ENCODE measurements at regions not wholly inside any gene's neighbourhood (a gene's known extent, or its start where the extent isn't known, plus 50 kb on each side); places are given as distances from the start of the nearest gene placed in this dataset.

- Histone ChIP-seq H3K9me3 (no peaks in the 10 kb centered on the region), H3K27ac (no peak overlapping the region), H3K36me3 (no peaks in the 10 kb centered on the region), H3K4me3 (replicated peaks in 1 of 3) (no peak overlapping the region), H3K4me1 (peaks cover 0 to 11% of the 10 kb centered on the region in 2 donors), H3K27me3 (no peaks in the 10 kb centered on the region)
- intact Hi-C loops (cut with DNase I): loop anchor here (10.0 kb wide), 1 partner anchor 118 kb away; no protein-coding TSS in a partner anchor
- WGBS, 2 donors: 55 to 68% methylated on average over 1 of the region's 1 CpG
- no peak for DNase-seq
- TF ChIP-seq POLR2A (IDR thresholded peaks at IDR 0.05): no peak
- TF ChIP-seq, protein P1, sequence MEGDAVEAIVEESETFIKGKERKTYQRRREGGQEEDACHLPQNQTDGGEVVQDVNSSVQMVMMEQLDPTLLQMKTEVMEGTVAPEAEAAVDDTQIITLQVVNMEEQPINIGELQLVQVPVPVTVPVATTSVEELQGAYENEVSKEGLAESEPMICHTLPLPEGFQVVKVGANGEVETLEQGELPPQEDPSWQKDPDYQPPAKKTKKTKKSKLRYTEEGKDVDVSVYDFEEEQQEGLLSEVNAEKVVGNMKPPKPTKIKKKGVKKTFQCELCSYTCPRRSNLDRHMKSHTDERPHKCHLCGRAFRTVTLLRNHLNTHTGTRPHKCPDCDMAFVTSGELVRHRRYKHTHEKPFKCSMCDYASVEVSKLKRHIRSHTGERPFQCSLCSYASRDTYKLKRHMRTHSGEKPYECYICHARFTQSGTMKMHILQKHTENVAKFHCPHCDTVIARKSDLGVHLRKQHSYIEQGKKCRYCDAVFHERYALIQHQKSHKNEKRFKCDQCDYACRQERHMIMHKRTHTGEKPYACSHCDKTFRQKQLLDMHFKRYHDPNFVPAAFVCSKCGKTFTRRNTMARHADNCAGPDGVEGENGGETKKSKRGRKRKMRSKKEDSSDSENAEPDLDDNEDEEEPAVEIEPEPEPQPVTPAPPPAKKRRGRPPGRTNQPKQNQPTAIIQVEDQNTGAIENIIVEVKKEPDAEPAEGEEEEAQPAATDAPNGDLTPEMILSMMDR (IDR thresholded peaks at IDR 0.05): no peak
Measured at GRCh38 chr7:114212721-114213429, 201.7 kb upstream of the FOXP2 start.

- Histone ChIP-seq H3K9me3 (no peaks in the 10 kb centered on the region), H3K4me3 (replicated peaks in 1 of 3) (no peak overlapping the region), H3K27me3 (no peaks in the 10 kb centered on the region), H3K27ac (no peak overlapping the region), H3K36me3 (no peaks in the 10 kb centered on the region), H3K4me1 (peaks cover 0 to 11% of the 10 kb centered on the region in 2 donors)
- WGBS, 2 donors: 70 to 90% methylated on average over 1 of the region's 1 CpG
- no peak for TF ChIP-seq POLR2A (IDR thresholded peaks at IDR 0.05)
- TF ChIP-seq, protein P1 (IDR thresholded peaks at IDR 0.05): no peak
- no peak for DNase-seq
- intact Hi-C loops (cut with DNase I): loop anchor here (10.0 kb wide), 1 partner anchor 115 kb away; no protein-coding TSS in a partner anchor
Measured at GRCh38 chr7:114209968-114210367, 204.6 kb upstream of the FOXP2 start.

DNA sequence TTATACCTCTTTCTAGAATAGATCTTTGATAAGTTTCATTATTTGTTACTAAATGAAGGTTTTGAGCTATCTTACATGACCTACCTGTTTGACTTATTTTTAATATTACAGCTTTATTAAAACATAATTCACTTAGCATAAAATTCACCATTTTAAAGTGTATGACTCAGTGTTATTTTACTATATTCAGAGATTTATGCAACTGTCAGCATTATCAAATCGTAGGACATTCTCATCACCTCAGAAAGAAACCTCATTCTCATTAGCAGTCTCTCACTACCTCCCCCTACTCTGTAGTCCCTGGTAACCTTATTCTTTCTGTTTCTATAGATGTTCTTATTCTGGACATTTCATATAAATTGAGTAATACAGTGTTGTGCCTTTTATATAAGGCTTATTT is 207.9 kb upstream of the FOXP2 start:
- Histone ChIP-seq H3K4me3 (replicated peaks in 1 of 3) (no peak overlapping the region), H3K27me3 (no peaks in the 10 kb centered on the region), H3K4me1 (no peaks in the 10 kb centered on the region), H3K27ac (no peak overlapping the region), H3K9me3 (no peaks in the 10 kb centered on the region), H3K36me3 (no peaks in the 10 kb centered on the region)
- no peak for DNase-seq
- TF ChIP-seq, protein P1 (IDR thresholded peaks at IDR 0.05): no peak
- TF ChIP-seq POLR2A (IDR thresholded peaks at IDR 0.05): no peak
- intact Hi-C loops (cut with DNase I): no loop called here
- WGBS, 2 donors: 86 to 89% methylated on average over 1 of the region's 1 CpG

DNA sequence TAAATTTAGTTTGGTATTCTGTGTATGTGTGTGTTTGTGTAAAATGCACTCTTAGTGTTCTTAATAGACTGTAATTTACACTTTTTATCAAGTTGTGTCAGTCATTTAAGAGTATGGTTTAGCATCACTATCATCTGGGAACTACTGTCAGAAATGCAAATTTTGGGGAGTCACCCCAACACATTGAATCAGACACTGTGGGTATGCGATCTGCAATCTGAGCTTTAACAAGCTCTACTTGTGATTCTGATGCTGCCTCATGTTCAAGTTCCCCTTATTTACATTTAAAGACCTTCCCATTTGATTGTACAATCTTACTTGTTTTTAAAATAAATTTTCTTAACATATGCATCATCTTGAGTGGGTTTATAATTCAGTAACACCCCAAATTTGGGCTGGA is 218.1 kb upstream of the FOXP2 start:
- no peak overlapping the region for H3K4me3 ChIP-seq (replicated peaks in 1 of 3)
- no peaks in the 10 kb centered on the region for H3K27me3 ChIP-seq
- H3K27ac ChIP-seq: no peak overlapping the region
- TF ChIP-seq, protein P1 (IDR thresholded peaks at IDR 0.05): no peak
- no peak for TF ChIP-seq POLR2A (IDR thresholded peaks at IDR 0.05)
- WGBS, 2 donors: 98 to 100% methylated on average over 1 of the region's 1 CpG
- no peaks in the 10 kb centered on the region for H3K9me3 ChIP-seq
- intact Hi-C loops (cut with DNase I): no loop called here
- H3K36me3 ChIP-seq: no peaks in the 10 kb centered on the region
- no peak for DNase-seq
- no peaks in the 10 kb centered on the region for H3K4me1 ChIP-seq

GRCh38 chr7:114190387-114190786 is 224.2 kb upstream of the FOXP2 start:
- TF ChIP-seq, protein P1 (IDR thresholded peaks at IDR 0.05): no peak
- TF ChIP-seq POLR2A (IDR thresholded peaks at IDR 0.05): no peak
- Histone ChIP-seq H3K4me3 (replicated peaks in 1 of 3) (no peak overlapping the region), H3K4me1 (no peaks in the 10 kb centered on the region), H3K36me3 (no peaks in the 10 kb centered on the region), H3K9me3 (no peaks in the 10 kb centered on the region), H3K27ac (no peak overlapping the region), H3K27me3 (no peaks in the 10 kb centered on the region)
- no peak for DNase-seq
- intact Hi-C loops (cut with DNase I): no loop called here
- 81 to 83% methylated on average over 2 of the region's 2 CpGs for WGBS, 2 donors
